Stimulated activated CD4-positive, alpha-beta T cell treated with anti-CD3 and anti-CD28 coated beads, Interleukin-1b, Interleukin-23, amount 100 ng/mL, for 24 hours (primary cell): ENCODE measurements at regions not wholly inside any gene's neighbourhood (a gene's known extent, or its start where the extent isn't known, plus 50 kb on each side); places are given as distances from the start of the nearest gene placed in this dataset.
"Not testable (repeated sequence)": the region's sequence is repeated elsewhere in the genome, so short reads cannot be mapped to it uniquely, and the experiment has no call there.

ENCODE experiments used
- DNase-seq, 4 experiments: peaks; one replicate each; pipeline ENCODE4 v3.0.0-alpha.2; 2020; ENCODE audit warnings: low read depth in 4 of 4, low spot score in 1 of 4

- DNase-seq: not testable (repeated sequence)
Measured at GRCh38 chr2:16065272-16066069, 125.1 kb downstream of the MYCN start.

DNA sequence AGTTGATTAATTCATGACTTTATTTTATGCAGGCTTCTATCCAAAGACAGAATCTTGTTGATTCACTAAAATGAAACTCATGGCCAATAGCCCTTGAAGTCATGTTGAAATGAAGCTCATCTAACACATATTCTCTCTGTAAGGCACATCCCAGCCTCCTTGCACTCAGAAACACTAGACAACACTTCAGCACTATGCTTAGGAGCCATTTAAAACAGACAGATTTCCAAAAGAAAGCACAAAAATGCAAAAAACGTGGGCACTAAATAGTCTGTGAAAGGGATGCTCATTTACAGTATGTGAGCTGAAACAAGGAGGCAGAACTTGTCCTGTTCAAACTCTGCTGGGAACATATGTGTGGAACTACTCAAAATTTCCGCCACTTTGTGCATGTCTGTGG is 124.4 kb downstream of the MYCN start:
- no peak for DNase-seq

- no peak for DNase-seq
Measured at GRCh38 chr2:16063955-16064633, 123.7 kb downstream of the MYCN start.

DNA sequence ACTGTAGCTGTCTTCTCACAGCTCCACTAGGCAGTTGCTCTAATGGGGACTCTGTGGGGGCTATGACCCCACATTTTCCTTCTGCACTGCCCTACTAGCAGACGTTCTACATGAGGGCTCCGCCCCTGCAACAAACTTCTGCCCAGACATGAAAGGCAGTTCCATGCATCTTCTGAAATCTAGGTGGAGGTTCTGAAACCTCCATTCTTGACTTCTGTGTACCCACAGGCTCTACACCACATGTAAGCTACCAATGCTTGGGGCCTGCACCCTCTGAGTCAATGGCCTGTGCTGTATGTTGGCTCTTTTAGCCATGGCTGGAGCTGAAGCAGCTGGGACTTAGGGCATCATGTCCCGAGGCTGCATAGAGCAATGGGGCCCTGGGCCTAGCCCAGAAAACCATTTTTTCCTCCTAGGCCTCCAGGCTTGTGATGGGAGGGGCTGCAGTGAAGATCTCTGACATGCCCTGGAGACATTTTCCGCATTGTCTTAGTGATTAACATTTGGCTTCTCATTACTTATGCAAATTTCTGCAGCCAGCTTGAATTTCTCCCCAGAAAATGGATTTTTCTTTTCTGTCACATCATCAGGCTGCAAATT is 123.0 kb downstream of the MYCN start:
- no peak for DNase-seq

DNA sequence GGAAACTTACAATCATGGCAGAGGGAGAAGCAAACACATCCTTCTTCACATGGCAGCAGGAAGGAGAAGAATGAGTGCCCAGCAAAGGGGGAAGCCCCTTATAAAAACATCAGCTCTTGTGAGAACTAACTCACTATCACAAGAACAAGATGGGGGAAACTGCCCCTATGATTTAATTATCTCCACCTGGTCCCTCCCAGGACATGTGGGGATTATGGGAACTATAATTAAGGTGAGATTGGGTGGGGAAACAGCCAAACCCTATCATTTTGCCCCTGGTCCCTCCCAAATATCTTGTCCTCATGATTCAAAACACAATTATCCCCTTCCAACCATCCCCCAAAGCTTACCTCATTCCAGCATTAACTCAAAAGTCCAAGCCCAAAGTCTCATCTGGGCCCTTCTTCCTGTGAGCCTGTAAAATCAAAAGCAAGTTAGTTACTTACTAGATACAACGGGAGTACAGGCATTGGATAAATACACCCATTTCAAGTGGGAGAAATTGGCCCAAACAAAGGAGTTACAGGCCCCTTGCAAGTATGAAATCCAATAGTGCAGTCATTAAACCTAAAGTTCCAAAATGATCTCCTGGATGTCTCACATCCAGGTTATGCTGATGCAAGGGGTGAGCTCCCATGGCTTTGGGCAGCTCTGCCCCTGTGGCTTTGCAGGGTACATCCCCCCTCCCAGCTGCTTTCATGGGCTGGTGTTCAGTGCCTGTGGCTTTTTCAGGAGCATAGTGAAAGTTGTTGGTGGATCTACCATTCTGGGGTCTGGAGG is 122.3 kb downstream of the MYCN start:
- no peak for DNase-seq

DNA sequence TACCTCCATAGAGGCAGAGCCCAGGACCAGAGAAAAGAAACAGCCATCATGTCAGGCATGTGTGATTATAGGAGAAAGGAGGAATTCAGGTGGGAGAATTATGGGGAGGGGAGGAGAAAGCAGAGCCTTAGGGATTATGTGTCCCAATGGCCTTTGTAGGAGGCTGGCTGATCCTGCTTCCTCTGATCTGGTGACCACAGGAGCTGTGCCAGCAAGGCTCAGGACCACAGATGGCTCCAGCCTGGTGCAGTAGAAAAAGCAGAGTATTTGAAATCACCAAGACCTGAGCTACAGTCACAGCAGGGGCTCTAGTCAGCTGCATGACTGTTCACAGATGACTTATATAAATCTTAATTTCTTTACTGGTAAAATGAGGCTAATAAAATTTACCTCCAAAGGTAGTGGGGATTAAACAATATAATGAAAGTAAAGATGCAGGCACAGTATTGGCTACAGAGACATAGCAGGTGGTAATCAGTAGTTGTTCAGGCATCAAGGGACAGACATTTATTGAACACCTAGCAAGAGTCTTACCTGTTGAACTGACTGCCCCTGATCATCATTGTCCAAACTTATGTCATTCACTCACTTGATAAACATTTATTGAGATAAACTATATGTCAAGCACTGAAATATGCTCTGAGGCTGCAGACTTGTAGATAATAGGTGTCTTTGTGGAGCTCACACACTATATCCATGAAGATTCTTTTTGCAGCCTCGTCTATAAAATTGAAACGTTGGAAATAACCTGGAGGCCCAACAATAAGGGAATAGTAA is 121.3 kb downstream of the MYCN start:
- no peak for DNase-seq

DNA sequence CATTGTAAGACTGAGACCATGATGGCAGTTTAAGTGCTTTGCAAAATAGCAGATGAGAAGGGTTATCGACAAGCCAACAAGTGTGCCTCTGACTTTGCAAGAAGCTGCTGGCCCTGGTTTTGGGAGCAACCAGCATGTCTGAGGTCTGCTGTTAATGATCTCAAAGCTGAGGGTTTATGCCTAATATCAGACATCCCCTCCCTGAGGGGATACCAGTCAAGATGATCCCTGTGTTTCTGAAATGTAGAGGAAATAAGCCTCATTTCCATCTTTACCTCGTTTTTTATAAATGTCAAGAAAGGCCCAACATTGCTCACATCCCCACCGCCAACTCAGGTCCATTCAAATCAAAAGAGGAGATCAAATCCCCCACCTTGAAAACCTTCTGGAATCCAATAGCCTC is 120.6 kb downstream of the MYCN start:
- DNase-seq: no peak

DNA sequence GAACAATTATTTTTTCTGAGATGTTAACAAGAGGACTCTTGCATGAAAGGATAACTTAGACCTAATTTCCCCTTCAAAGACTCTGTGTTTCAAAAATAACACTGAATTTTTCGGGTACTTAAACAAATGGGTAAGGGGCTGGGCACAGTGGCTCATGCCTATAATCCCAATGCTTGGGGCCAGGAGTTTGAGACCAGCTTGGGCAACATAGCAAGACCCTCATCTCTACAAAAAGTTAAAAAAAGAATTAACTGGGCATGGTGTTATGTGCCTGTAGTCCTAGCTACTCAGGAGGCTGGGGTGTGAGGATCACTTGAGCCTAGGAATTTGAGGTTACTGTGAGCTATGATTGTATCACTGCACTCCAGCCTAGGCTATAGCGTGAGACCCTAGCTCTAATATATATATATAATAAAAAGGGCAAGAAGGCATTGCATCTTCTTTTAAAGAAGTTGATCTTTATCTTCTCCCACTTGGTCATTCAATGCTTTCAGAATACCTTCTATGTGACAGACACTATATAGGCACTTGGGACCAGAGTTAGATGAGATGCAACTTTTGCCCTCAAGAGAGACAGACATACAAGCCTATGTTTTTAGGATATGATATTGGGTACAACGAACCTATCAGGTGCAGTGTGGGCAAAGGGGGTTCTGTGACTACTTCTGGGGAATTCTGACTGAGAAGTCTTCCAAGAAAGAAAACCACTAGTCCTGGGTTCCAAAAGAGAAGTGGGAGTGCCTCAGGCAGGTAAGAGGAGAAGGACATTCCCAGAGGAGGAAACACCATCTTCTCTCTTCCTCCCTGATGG is 120.0 kb downstream of the MYCN start:
- DNase-seq: no peak

- no peak for DNase-seq
Measured at GRCh38 chr2:16059393-16060016, 119.2 kb downstream of the MYCN start.

DNA sequence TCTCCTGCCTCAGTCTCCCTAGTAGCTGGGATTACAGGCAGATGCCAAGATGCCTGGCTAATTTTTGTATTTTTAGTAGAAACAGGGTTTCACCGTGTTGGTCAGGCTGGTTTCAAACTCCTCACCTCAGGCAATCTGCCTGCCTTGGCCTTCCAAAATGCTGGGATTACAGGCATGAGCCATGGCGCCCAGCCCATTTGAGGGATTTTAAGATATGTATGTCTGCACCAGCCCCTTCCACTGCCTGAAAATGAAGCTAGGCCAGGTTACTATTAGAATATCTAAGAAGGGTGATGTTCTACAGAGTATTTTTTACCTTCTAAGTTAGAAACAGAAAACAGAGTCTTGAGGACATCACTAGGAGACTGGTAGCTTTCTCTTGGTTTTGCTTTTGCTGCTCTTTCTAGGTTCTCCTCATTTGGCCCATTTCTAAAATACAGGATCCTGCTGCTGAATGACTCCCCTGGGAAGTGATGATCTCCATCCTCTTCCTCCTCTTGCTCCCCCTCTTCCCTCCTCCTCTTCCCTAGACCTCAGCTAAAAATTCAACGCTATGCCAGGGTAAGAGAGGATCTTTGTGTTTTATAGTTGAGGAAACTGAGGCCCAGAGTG is 118.5 kb downstream of the MYCN start:
- no peak for DNase-seq

- DNase-seq: no peak
Measured at GRCh38 chr2:16058256-16058655, 117.9 kb downstream of the MYCN start.

GRCh38 chr2:16057661-16058060 is 117.3 kb downstream of the MYCN start:
- DNase-seq: no peak

DNA sequence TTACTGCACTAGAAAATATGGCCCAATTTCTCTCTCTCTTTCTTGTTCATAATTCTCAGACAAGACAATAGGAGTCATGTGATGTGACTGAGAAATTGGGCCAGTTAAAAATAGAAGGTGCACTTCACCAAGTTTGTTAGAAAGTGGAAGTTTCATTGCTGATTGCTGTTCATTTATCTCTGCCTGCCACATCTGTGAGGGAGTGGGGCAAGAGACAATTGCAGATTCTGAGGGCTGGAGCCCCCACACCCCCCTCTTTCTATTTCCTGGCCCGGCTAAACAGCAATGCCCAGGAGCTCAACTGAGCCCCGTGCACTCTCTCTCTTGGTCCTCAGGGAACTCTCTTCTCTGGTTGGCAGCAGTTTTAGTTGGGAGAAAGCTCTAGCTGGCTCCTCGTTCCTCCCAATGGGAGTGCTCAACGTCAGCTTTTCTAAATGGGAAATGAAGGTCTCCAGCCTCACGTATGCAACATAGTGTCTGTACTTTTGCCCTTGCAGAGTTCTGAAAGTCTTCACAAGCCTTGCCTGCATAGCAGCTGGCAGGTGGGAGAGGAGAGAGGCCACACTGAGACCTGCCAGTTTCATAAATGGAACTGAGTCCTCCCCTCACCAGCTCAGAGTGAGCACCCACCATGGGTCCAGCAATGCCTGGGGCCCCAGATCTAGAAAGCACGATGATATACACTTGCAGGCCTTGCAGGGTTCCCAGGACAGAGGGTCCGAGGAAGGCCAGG is 115.7 kb downstream of the MYCN start:
- DNase-seq: no peak

- no peak for DNase-seq
Measured at GRCh38 chr2:16053437-16054257, 113.3 kb downstream of the MYCN start.

GRCh38 chr2:16052571-16053052 is 112.3 kb downstream of the MYCN start:
- DNase-seq: not testable (repeated sequence)

DNA sequence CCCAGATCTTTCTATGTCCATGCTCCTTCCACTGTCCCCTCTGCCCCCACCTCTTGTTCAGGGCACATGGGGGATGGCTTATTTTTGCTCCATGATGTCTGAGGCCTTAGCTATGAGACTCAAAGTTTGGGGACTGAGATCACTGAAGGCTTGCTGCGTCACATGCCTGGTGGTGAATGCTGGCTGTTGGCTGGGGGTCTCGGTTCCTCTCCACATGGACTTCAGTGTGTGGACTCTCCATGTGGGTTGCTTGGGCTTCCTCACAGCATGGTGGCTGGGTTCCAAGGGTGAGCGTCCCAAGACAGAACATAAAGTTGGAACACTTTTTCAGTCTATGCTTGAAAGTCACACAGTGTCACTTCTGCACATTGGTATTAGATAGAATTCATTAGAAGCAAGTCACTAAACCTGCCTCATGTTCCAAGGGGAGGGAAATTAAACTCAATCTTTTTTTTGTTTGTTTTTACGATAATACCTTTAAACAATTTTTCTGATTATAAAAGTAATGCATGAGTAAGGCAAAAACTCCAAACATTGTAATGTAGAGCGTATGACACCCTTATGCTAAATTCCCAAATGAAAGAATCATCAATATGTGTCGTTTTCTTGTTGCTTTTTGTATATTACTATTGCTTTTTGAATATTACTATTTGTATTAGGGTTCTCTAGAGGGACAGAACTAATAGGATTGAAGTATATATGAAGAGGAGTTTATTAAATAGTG is 111.7 kb downstream of the MYCN start:
- DNase-seq: no peak
